Activated CD4-positive, alpha-beta T cell treated with anti-CD3 and anti-CD28 coated beads for 24 hours (primary cell): ENCODE measurements at regions not wholly inside any gene's neighbourhood (a gene's known extent, or its start where the extent isn't known, plus 50 kb on each side); places are given as distances from the start of the nearest gene placed in this dataset.
"Not testable (repeated sequence)": the region's sequence is repeated elsewhere in the genome, so short reads cannot be mapped to it uniquely, and the experiment has no call there.

Experiments used
- DNase-seq, 2 donors: peaks; one replicate each; pipeline ENCODE4 v3.0.0-alpha.2; 2020; ENCODE audit warnings: low read depth in 2 of 2

DNA sequence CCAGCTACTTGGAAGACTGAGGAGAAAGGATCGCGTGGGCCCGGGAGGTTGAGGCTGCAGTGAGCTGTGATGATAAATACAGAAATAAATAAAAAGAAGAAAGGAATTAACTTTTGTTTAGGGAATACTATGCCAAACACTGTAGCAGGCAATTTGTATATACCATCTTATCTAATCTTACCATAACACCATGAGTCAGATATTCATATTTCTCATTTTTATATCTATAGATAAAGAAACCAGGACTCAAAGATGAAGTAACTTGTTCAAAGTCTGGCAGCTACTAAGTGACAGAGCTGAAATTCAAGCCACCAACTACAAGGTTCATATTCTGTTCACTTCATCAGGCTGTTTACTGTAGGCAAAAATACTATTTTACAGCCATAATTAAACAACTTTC, 119.2 kb upstream of the SLC39A10 start:
- DNase-seq, result no peak

DNA sequence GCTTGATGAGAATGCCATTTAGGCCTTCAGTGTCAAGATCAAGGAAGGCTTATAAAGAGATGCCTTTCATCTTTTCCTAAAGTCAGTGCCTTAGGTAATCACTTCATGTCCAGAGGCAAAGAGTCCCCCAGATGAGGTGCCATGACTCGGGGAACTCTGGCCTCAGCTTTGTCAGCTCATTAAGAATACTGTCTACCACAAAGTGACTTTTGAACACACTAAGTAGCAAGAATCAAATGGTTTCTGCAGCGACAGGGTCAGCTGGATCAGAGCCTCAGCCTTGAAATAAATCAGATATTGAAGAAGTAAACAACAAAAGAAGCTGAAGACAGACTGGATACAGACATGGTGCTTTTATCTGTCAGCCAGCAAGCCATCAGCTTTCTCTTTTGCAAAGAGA, 120.1 kb upstream of the SLC39A10 start:
- DNase-seq, result no peak

DNA sequence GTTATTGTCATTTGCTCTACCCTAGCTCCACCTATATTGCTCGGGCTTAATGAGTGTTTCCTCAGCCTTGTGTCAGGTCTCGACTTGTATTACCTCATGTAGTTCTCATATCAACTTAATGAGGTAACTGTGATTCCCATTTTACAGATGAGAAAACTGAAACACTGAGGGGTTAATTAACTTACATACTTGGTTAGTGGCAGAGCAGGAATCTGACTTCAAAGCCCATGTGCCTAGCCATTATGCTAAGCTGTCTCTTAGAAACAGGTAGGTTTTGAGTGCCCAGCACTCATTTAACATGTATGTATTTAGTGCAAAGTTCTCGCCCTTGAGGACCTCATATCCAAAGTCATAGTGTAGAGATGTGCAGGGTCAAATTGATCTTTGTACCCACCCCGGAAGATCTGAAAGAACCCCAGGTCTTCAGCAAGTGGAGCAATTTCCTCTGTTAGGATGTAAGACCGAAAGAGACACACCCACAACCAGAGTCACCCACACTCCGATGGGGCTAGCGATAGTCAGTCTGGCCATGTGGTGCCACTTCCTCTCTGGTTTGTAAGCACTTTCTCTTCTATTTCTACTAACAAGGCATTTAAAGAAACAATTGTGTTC, 121.0 kb upstream of the SLC39A10 start:
- DNase-seq, result peak; percentile 43 to 48

DNA sequence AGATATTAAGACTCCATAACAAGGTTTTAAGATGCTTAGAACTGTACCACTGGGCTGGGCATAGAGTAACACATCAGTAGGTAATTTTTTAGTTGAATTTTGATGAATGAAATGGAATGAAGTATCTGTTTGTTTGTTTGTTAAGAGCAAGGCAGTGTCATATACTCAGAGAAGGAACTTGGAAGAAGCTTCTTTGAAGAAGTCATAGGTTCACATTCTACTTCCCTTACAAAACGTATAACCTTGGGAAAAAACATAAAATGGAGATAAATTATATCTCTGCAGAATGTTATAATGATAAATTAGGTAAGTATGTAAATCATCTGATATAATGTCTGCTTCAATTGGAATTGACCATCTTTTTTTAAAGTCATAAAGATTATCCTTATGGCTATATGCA, 122.1 kb upstream of the SLC39A10 start:
- no peak for DNase-seq

DNA sequence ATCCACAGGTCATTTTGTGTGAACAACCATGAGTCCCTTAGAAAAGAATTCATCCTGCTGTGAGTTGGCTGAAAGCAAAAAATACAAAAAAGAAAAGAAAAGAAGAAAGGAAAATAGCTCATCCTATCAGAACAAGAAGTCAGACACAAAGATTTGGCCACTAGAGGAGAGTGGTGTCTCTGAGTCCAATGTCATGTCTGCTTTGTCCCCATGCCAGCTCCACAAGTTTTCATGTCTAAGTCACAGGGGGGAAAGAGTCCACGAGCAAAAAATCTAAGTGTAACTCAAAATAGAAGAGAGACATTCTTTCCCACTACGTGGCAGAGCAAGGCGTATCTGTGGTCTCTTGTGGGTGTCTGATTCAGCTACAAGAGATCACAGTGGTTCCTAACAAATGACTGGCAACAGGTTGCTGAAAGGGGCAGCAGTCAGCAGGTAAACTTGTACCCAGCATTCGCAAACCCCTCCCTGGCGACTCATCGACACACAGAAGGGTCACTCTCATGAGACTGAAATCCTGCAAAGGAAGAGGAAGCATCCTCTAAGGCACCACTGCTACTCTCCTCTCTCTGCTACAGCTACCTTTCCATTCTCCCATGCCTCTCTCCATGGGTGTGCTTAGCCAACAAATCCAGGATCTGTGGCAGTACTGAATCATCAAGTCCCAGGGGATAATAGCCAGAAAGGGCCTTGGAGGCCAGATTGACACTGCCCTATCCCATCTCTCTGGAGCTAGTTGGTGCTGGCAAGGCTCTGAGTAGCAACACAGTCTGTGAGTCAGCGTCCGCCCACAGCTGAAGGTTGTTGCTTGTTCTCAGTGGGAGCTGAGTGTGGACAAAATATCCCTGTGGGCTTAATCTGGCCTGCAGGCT, 123.0 kb upstream of the SLC39A10 start:
- DNase-seq, result peak; percentile 49 to 52

DNA sequence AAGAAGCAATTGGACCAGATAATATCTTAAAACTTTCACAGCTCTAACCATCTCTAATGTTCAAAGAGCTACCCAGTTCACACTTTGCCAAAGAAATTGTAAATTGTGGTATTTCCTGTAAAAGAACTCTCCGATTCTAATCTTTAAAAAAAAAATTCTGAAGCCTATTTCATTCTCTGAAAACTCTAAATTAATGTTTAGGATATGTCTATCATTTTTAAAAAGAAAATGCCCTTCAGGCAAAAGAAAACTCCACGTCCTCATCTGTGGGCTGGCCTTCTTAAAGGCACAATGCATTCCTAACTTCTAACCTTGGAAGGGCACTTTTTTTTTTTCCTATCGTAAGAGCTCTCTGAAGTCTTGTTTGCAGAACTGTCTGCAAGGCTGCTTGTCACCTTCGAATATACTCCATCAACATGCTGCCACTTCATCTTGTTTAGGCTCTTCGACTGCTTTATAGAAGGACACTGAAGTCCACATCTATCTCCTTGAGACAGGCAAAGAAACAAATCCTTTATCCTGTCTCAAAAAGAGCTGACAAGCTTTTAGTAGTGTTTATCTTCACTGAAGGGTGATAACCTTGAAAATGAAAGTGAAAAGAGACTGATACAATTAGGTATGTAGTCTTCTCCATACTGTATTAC, 124.3 kb upstream of the SLC39A10 start:
- no peak for DNase-seq

DNA sequence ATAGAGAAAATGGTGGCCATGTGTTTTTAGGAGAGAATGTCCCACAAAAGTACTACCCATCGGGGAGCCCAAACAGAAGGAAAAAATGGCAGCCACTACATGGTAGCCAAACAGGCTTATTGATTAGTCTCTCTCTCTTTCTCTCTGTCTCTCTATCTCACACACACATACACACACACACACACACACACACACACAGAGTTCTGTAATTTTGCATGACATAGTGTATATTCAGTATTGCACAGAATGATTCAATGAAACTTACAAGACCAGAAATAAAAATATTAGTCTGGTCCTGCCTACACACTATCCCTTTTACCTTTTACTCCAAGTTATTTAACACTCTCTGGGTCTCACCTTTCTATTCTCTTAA, 124.8 kb upstream of the SLC39A10 start:
- no peak for DNase-seq

DNA sequence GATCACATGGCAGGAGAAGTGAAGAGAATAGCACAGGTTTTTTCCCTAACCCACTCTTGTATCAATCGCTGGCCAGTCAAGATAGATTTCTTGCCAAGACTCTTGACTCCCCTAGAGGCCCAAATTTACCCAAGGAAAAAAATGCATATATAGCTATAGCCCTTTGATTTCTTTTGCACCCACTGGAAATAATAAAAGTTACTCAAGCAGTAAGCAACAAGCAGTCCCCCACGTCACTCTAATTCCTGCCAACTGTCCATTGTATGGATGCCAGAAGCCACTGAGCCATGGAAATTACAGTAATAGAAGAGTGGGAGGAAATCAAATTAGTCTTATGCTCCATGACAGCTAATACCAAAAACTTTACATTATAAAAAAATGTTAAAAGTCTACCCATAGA, 125.3 kb upstream of the SLC39A10 start:
- DNase-seq, result no peak

DNA sequence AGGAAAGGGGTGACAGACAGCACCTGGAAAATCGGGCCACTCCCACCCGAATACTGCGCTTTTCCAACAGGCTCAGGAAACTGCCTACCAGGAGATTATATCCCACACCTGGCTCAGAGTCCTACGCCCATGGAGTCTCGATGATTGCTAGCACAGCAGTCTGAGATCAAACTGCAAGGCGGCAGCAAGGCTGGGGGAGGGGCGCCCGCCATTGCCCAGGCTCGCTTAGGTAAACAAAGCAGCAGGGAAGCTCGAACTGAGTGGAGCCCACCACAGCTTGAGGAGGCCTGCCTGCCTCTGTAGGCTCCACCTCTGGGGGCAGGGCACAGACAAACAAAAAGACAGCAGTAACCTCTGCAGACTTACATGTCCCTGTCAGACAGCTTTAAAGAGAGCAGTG, 133.8 kb upstream of the SLC39A10 start:
- not testable (repeated sequence) for DNase-seq

DNA sequence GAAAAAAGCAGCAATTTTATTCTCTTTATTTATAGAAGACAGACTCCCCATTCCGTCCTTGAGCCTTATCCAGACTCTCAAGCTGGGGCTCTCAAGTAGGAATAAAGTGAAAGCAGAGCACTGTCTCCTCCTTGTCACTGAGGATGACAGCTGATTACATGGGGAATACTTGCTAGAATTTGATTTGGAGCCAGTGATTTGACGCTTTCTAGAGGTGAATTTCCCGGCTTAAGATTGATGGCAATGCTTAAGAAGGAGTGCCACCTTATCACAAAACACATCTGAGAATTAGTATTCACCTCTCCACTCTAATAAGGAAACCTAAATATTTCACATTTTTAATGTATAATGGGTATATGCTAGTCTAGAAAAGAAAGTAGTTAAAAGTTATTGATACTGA, 135.4 kb upstream of the SLC39A10 start:
- DNase-seq, result no peak

DNA sequence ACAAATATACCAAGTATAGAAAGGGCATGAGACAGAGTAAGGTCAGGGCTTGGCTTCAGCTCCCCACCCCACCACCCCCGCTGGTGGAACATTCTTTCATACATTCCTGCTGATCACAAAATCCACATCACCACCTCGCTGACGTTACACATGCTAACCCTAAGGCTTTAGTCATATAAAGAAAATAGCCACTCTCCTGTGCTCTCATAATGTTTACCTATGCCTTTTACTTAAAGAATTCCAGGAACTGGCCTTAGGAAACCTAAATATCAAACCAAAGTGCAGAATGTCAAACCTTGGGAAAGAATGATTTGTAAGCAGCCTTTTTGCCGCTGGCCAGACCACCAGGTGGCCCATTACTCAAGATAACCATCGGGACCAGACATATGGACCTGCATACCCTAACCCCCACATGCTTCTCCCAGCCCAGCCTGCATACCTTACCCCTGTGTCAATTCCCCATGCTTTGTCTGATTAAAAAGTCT, 136.3 kb upstream of the SLC39A10 start:
- DNase-seq, result no peak

DNA sequence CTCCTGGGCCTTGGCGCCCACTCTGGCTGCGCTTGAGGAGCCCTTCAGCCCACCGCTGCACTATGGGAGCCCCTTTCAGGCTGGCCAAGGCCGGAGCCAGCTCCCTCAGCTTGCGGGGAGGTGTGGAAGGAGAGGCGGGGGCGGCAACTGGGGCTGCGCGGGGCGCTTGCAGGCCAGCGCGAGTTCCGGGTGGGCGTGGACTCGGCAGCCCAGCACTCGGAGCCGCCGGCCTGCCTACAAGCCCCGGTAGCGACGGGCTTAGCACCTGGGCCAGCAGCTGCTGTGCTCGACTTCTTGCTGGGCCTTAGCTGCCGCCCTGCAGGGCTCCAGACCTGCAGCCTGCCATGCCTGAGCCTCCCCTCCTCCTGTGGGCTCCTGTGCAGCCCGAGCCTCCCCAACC, 141.5 kb upstream of the SLC39A10 start:
- no peak for DNase-seq

DNA sequence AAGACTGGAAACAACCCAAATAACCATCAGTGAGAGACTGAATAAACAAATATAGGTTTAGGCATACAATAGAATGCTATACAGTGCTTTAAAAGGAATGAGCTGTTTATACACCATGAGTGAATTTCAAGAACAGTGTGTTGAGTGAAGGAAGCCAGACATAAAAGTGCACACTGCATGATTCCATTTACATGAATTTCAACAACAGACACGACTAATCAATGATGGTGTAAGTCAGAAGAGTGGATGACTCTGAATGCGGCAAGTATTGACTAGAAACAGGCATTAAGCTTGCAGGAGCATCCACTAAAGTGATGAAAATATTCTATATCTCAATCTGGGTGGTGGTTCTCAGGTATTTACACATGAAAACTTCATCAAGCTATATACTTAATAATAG, 142.7 kb upstream of the SLC39A10 start:
- no peak for DNase-seq

DNA sequence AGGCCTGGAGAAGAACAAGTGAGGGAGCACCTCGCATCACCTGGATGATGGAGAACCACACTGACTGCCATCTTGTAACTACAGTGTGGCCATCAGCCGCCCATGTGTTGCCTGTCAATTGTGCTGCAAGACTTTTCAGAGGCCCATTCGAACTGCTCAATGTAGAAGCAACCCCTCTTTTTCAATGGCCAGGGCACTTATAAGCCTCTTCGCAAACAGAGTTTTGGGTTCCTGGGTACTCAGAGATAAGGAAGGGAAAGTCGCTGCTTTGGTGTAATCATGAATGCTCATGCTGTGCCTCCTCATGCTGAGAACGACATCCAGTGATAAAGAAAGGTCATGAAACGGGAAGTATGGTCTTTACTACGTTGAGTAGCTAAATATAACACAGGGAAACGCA, 143.9 kb upstream of the SLC39A10 start:
- DNase-seq, result no peak

DNA sequence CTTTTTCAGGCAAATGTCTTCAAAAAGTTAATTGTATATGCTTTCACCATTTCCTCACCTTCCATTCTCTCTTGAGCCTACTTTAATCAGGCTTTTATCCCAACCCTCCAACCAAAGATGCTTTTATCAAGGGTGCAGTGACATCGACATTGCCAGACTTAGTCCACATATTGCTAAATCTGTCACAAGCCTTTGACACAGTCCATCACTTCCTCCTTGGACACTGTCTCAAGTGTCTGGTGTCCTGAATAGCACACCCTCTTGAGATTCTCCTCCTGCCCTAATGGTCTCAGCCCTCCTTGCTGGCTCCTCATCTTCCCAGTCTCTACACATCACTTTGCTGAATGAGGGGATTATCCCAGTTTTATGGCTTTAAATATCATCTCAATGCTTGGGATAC, 147.5 kb upstream of the SLC39A10 start:
- DNase-seq, result no peak

DNA sequence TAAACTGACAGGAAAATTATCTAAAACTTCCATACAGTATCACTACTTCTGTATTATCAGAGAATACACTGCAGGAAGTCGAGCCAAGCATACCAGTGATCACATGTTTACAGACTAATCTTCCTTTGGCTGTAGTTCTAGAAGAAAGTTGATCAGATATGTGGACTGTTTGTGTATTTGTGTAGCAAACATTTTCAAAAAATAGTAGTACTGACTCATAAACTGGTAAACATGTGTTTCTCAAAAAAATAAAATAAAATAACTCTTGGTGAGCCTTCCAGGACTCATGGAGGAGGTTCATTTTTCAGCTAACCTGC, 148.9 kb upstream of the SLC39A10 start:
- no peak for DNase-seq

DNA sequence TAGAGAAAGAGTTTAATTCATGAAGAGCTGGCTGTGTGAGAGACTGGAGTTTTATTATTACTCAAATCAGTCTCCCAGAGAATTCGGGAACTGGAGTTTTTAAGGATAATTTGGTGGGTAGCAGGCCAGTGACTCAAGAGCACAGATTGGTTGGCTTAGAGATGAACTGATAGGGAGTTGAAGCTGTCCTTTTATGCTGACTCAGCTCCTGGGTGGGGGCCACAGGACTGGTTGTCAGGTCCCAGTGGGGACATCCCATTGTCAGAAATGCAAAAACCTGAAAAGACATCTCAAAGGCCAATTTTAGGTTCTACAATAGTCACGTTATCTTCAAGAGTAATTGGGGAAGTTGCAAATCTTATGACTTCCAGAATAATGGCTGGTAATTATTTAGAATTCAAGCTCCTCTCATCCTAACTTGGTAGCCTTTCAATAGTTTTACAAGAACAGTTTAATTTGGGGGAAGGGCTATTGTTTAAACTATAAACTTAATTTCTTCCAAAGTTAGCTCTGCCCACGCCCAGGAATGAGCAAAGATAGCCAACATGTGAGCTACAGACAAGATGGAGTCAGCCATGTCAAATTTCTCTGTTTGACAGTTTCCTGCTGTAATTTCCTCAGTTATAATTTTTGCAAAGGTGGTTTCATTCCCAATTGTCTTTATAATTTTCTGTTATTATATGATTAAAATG, 149.4 kb upstream of the SLC39A10 start:
- DNase-seq, result no peak

DNA sequence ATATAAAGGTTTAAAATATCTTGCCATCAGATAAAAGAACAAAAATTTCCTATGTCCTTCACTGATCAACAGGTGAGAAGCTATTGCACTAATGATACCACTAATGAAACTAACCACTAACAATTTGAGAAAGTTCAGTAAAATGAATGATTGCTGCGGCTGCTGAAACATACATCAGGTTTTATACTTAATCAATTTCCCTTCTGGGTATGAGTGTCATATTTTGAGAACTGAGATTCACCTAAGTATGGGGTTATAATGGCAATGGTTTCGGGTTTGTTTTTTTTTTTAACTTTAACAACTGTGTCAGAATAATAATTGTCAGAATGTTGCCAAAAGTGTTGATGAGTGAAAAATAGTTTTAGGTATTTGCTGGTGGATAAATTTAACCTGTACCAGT, 151.3 kb upstream of the SLC39A10 start:
- no peak for DNase-seq

DNA sequence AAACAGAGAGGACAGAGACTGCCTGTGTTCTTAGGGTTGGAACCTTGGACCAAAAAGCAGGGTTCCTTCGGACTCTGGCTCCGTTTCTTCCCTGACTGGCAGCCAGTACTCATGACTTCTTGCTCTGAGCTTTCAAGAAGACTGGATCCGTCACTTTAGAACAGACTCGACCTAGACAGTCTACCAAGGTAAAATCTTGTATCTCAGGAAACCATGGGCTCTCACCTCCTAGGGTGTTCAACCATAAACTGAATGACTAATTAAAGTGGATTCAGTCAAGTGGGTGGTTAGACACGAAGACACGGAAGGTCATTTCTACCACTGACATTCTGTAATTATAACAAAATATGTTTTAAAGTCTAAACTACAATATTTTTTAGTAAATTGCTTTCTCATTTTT, 153.8 kb upstream of the SLC39A10 start:
- no peak for DNase-seq

DNA sequence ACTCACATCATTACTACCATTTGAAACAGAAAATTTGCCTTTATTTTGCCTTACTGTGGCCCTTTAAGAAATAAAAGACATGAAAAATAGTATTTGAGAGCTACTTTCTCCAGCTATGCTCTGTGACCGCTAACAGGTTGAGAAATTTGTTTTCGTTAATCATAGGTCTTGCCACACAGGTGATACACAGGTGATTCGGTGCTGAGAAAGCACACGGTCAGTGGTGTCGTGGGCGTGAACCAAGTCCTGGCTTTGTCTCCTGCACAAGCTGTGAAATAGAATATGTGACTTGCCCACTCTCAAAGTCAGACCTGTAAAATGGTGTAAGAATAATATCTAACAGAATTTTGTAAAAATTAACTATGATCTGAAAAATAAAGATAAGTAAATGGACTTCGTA, 155.3 kb upstream of the SLC39A10 start:
- DNase-seq, result no peak

DNA sequence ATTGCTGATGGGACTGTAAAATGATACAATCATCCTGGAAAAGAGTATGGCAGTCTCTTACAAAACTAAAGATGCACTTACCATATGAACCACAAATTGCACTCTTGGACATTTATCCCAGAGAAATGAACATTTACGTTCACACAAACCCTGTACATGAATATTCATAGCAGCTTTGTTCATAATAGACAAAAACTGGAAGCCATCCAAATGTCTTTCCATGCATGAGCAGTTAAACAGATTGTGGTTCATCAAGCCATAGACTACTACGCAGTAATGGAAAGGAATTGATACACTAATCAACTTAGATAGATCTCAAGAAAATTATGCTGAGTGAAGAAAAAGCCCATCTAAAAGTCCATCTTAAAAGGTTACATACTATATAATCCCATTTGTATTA, 156.1 kb upstream of the SLC39A10 start:
- no peak for DNase-seq

DNA sequence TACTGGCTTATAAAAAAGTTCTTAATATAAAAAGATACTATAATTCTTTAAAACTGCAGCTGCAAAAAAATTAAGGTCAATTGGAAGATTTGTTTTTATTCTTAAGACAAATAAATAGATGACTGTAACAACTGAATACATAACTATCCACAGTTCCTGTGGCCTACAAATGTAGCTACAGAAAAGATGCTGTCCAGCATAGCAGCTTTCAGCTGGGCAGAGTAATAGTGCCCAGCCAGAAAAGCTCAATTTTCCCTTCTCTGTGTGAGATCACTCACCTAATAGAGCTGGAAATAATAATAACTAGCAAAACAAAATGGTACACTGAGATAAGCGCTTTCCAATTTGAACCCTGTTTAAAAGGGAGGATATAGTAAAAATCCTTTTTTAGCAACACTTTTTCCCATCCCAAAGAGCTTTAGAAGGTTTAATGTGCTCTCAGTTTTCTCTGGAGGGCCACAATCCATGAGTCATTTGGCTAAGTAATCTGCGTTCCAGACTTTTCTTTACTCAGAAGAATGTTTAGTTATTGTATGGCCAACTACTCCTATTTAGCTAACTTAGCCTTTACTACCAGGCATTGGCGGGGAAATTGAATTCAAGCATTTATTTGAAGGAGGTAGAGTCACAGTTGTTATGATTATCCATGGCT, 158.1 kb upstream of the SLC39A10 start:
- DNase-seq, result no peak
